ENCODE measurements at regions not wholly inside any gene's neighbourhood (a gene's known extent, or its start where the extent isn't known, plus 50 kb on each side); places are given as distances from the start of the nearest gene placed in this dataset.

- Histone ChIP-seq H3K9me2 (ENCODE audit: insufficient read depth) (no peaks in the 10 kb centered on the region), H3K4me1 (replicated peaks; ENCODE audit: insufficient read depth) (no peaks in the 10 kb centered on the region), H3K36me3 (ENCODE audit: low read depth) (no peaks in the 10 kb centered on the region), H2AFZ (no peak overlapping the region), H3K27ac (no peak overlapping the region), H4K20me1 (ENCODE audit: insufficient read depth) (no peaks in the 10 kb centered on the region), H3K4me2 (no peak overlapping the region), H3K4me3 (no peak overlapping the region), H3K79me2 (ENCODE audit: low read depth) (no peaks in the 10 kb centered on the region), H3K27me3 (ENCODE audit: insufficient read depth, low read depth) (peaks cover 92% of the 10 kb centered on the region), H3F3A (ENCODE audit: insufficient read depth, low read depth) (no peaks in the 10 kb centered on the region), H3K9me3 (ENCODE audit: insufficient read depth, low read depth) (no peaks in the 10 kb centered on the region)
- intact Hi-C loops (cut with micrococcal nuclease; ENCODE audit: unreplicated experiment) = no loop called here
- DNase-seq = no peak
- ChIA-PET CTCF (no interaction called here), POLR2A (ENCODE audit: unreplicated experiment) (no interaction called here)
- BruUV-seq (replicated peaks) = no TSS peak
- TF ChIP-seq EZH2 (IDR thresholded peaks at IDR 0.05; ENCODE audit: low read depth) (no peak), CTCF (conservative IDR thresholded peaks at IDR 0.05) (no peak)
Measured at GRCh38 chr17:79235808-79236207, 161.2 kb downstream of the ENGASE start.

- H3K27ac ChIP-seq = no peak overlapping the region
- DNase-seq = no peak
- H3K79me2 ChIP-seq (ENCODE audit: low read depth) = no peaks in the 10 kb centered on the region
- intact Hi-C loops (cut with micrococcal nuclease; ENCODE audit: unreplicated experiment) = no loop called here
- H4K20me1 ChIP-seq (ENCODE audit: insufficient read depth) = no peaks in the 10 kb centered on the region
- H3K4me3 ChIP-seq = no peak overlapping the region
- no peaks in the 10 kb centered on the region for H3K4me1 ChIP-seq (replicated peaks; ENCODE audit: insufficient read depth)
- H3K4me2 ChIP-seq = no peak overlapping the region
- H3F3A ChIP-seq (ENCODE audit: insufficient read depth, low read depth) = no peaks in the 10 kb centered on the region
- CTCF ChIA-PET = no interaction called here
- H3K36me3 ChIP-seq (ENCODE audit: low read depth) = no peaks in the 10 kb centered on the region
- no peaks in the 10 kb centered on the region for H3K9me3 ChIP-seq (ENCODE audit: insufficient read depth, low read depth)
- POLR2A ChIA-PET (ENCODE audit: unreplicated experiment) = no interaction called here
- H3K27me3 ChIP-seq (ENCODE audit: insufficient read depth, low read depth) = peaks cover 92% of the 10 kb centered on the region
- no peak overlapping the region for H2AFZ ChIP-seq
- BruUV-seq (replicated peaks) = no TSS peak
- no peaks in the 10 kb centered on the region for H3K9me2 ChIP-seq (ENCODE audit: insufficient read depth)
- TF ChIP-seq CTCF (conservative IDR thresholded peaks at IDR 0.05) (no peak), EZH2 (IDR thresholded peaks at IDR 0.05; ENCODE audit: low read depth) (no peak)
Measured at GRCh38 chr17:79233916-79234551, 159.4 kb downstream of the ENGASE start.

GRCh38 chr17:79232957-79233356 is 158.3 kb downstream of the ENGASE start:
- H4K20me1 ChIP-seq (ENCODE audit: insufficient read depth) = no peaks in the 10 kb centered on the region
- DNase-seq = no peak
- no peaks in the 10 kb centered on the region for H3K9me2 ChIP-seq (ENCODE audit: insufficient read depth)
- H3K4me2 ChIP-seq = no peak overlapping the region
- no peak overlapping the region for H3K27ac ChIP-seq
- H3K4me1 ChIP-seq (replicated peaks; ENCODE audit: insufficient read depth) = no peaks in the 10 kb centered on the region
- H3K27me3 ChIP-seq (ENCODE audit: insufficient read depth, low read depth) = peaks cover 88% of the 10 kb centered on the region
- H3F3A ChIP-seq (ENCODE audit: insufficient read depth, low read depth) = no peaks in the 10 kb centered on the region
- no peak overlapping the region for H3K4me3 ChIP-seq
- CTCF ChIA-PET = no interaction called here
- no peaks in the 10 kb centered on the region for H3K36me3 ChIP-seq (ENCODE audit: low read depth)
- no peak overlapping the region for H2AFZ ChIP-seq
- BruUV-seq (replicated peaks) = no TSS peak
- intact Hi-C loops (cut with micrococcal nuclease; ENCODE audit: unreplicated experiment) = no loop called here
- H3K79me2 ChIP-seq (ENCODE audit: low read depth) = no peaks in the 10 kb centered on the region
- TF ChIP-seq EZH2 (IDR thresholded peaks at IDR 0.05; ENCODE audit: low read depth) = no peak
- TF ChIP-seq CTCF (conservative IDR thresholded peaks at IDR 0.05) = no peak
- no peaks in the 10 kb centered on the region for H3K9me3 ChIP-seq (ENCODE audit: insufficient read depth, low read depth)
- POLR2A ChIA-PET (ENCODE audit: unreplicated experiment) = no interaction called here
